ENCODE measurements at regions not wholly inside any gene's neighbourhood (a gene's known extent, or its start where the extent isn't known, plus 50 kb on each side); places are given as distances from the start of the nearest gene placed in this dataset.
A peak's percentile ranks its signal among the peaks of the same experiment; 100 is the strongest.

DNA sequence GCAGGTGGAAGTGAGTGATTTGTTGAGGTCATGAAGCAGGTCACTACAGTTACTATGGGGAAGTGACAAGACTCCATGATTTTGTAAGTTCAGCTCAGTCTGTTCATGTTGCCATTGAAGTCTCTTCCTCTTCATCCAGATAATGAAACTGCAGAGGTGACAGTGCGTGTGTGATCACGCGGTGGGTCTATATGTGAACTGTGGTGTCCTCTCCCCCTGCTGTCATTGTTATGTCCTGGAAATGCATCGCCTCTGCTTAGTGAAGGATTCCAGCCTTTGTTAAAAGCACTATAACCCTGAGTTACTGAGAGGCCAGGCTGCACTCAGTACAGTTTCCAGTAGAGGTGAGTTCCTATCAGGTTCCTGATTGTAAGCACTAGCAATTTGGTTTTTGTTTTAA is 216.2 kb upstream of the RMST start:
- H3K27me3 ChIP-seq (ENCODE audit: insufficient read depth, low read depth, low read length) = no peaks in the 10 kb centered on the region
- H3K9me2 ChIP-seq (ENCODE audit: insufficient read depth, low read length) = no peaks in the 10 kb centered on the region
- no peak overlapping the region for H2AFZ ChIP-seq (ENCODE audit: low read depth, low read length)
- H3F3A ChIP-seq (ENCODE audit: insufficient read depth, low read length, poor library complexity, severe bottlenecking) = no peaks in the 10 kb centered on the region
- no peak overlapping the region for H3K4me2 ChIP-seq (ENCODE audit: low read length)
- no peak for TF ChIP-seq TAF1 (IDR thresholded peaks at IDR 0.05; ENCODE audit: low read depth)
- TF ChIP-seq POLR2AphosphoS5 (IDR thresholded peaks at IDR 0.05) = no peak
- TF ChIP-seq EP300 (conservative IDR thresholded peaks at IDR 0.05; ENCODE audit: poor library complexity, severe bottlenecking) = no peak
- no peak for TF ChIP-seq CTCF (IDR thresholded peaks at IDR 0.05; ENCODE audit: poor library complexity, severe bottlenecking)
- no peak for TF ChIP-seq RAD21 (conservative IDR thresholded peaks at IDR 0.05)
- TF ChIP-seq MXI1 (conservative IDR thresholded peaks at IDR 0.05; ENCODE audit: poor library complexity, severe bottlenecking) = no peak
- no peak for TF ChIP-seq SMC3 (conservative IDR thresholded peaks at IDR 0.05; ENCODE audit: poor library complexity)
- TF ChIP-seq REST (IDR thresholded peaks at IDR 0.05; ENCODE audit: borderline replicate concordance) = no peak
- no peak for TF ChIP-seq EZH2 (IDR thresholded peaks at IDR 0.05; ENCODE audit: borderline replicate concordance, insufficient read depth, low read length, poor library complexity, severe bottlenecking)
- H3K36me3 ChIP-seq (ENCODE audit: insufficient read depth, low read length) = no peaks in the 10 kb centered on the region
- H4K20me1 ChIP-seq (ENCODE audit: insufficient read depth) = no peaks in the 10 kb centered on the region
- H3K79me2 ChIP-seq (replicated peaks; ENCODE audit: insufficient read depth, low read length) = no peaks in the 10 kb centered on the region
- no peak overlapping the region for H3K9ac ChIP-seq (ENCODE audit: low read length)
- no peaks in the 10 kb centered on the region for H3K9me3 ChIP-seq (ENCODE audit: low read length)
- H3K27ac ChIP-seq (ENCODE audit: low read length) = no peak overlapping the region
- no peak overlapping the region for H3K4me3 ChIP-seq (ENCODE audit: low read length)

- no peak overlapping the region for H3K9ac ChIP-seq (ENCODE audit: low read length)
- no peaks in the 10 kb centered on the region for H3K79me2 ChIP-seq (replicated peaks; ENCODE audit: insufficient read depth, low read length)
- H3K27ac ChIP-seq (ENCODE audit: low read length) = peak overlapping the region; percentile 33
- no peaks in the 10 kb centered on the region for H3F3A ChIP-seq (ENCODE audit: insufficient read depth, low read length, poor library complexity, severe bottlenecking)
- no peaks in the 10 kb centered on the region for H3K27me3 ChIP-seq (ENCODE audit: insufficient read depth, low read depth, low read length)
- no peak for TF ChIP-seq SMC3 (conservative IDR thresholded peaks at IDR 0.05; ENCODE audit: poor library complexity)
- TF ChIP-seq EP300 (conservative IDR thresholded peaks at IDR 0.05; ENCODE audit: poor library complexity, severe bottlenecking) = peak; percentile 91
- peak; percentile 48 for TF ChIP-seq POLR2AphosphoS5 (IDR thresholded peaks at IDR 0.05)
- H3K9me2 ChIP-seq (ENCODE audit: insufficient read depth, low read length) = no peaks in the 10 kb centered on the region
- H3K36me3 ChIP-seq (ENCODE audit: insufficient read depth, low read length) = no peaks in the 10 kb centered on the region
- no peak overlapping the region for H2AFZ ChIP-seq (ENCODE audit: low read depth, low read length)
- H3K9me3 ChIP-seq (ENCODE audit: low read length) = no peaks in the 10 kb centered on the region
- H3K4me2 ChIP-seq (ENCODE audit: low read length) = no peak overlapping the region
- H3K4me3 ChIP-seq (ENCODE audit: low read length) = no peak overlapping the region
- no peaks in the 10 kb centered on the region for H4K20me1 ChIP-seq (ENCODE audit: insufficient read depth)
Measured at GRCh38 chr12:97250483-97250882, 212.1 kb upstream of the RMST start.

DNA sequence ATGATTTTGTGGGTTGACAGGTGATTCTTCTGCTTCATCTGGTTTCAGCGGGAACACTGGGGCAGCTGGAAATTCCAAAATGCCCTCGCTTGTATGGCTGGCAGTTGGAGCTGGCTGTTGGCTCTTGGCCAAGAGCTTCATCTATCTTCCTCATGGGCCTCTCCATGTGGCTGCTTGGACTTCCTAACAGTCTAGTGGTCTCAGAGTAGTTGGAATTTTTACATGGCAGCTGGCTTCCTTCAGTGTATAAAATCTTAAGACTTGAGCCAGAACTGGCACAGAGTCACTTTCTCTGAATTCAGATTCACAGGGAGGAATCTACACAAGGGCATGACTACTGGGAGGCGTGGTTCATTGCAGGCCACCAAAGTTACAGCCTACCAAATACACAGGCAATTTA is 204.9 kb upstream of the RMST start:
- TF ChIP-seq POLR2AphosphoS5 (IDR thresholded peaks at IDR 0.05) (no peak), REST (IDR thresholded peaks at IDR 0.05; ENCODE audit: borderline replicate concordance) (no peak), EP300 (conservative IDR thresholded peaks at IDR 0.05; ENCODE audit: poor library complexity, severe bottlenecking) (no peak), CTCF (IDR thresholded peaks at IDR 0.05; ENCODE audit: poor library complexity, severe bottlenecking) (no peak), RAD21 (conservative IDR thresholded peaks at IDR 0.05) (no peak), MXI1 (conservative IDR thresholded peaks at IDR 0.05; ENCODE audit: poor library complexity, severe bottlenecking) (no peak), EZH2 (IDR thresholded peaks at IDR 0.05; ENCODE audit: borderline replicate concordance, insufficient read depth, low read length, poor library complexity, severe bottlenecking) (no peak), TAF1 (IDR thresholded peaks at IDR 0.05; ENCODE audit: low read depth) (no peak), SMC3 (conservative IDR thresholded peaks at IDR 0.05; ENCODE audit: poor library complexity) (no peak)
- peaks cover 4% of the 10 kb centered on the region for H3F3A ChIP-seq (ENCODE audit: insufficient read depth, low read length, poor library complexity, severe bottlenecking)
- H3K4me2 ChIP-seq (ENCODE audit: low read length) = no peak overlapping the region
- no peaks in the 10 kb centered on the region for H3K36me3 ChIP-seq (ENCODE audit: insufficient read depth, low read length)
- no peak overlapping the region for H3K27ac ChIP-seq (ENCODE audit: low read length)
- no peak overlapping the region for H3K9ac ChIP-seq (ENCODE audit: low read length)
- H3K27me3 ChIP-seq (ENCODE audit: insufficient read depth, low read depth, low read length) = no peaks in the 10 kb centered on the region
- no peaks in the 10 kb centered on the region for H4K20me1 ChIP-seq (ENCODE audit: insufficient read depth)
- H2AFZ ChIP-seq (ENCODE audit: low read depth, low read length) = no peak overlapping the region
- H3K79me2 ChIP-seq (replicated peaks; ENCODE audit: insufficient read depth, low read length) = no peaks in the 10 kb centered on the region
- H3K4me3 ChIP-seq (ENCODE audit: low read length) = no peak overlapping the region
- H3K9me3 ChIP-seq (ENCODE audit: low read length) = no peaks in the 10 kb centered on the region
- no peaks in the 10 kb centered on the region for H3K9me2 ChIP-seq (ENCODE audit: insufficient read depth, low read length)

All from neural cell (in vitro differentiated cells).